ENCODE measurements at regions not wholly inside any gene's neighbourhood (a gene's known extent, or its start where the extent isn't known, plus 50 kb on each side); places are given as distances from the start of the nearest gene placed in this dataset.

DNA sequence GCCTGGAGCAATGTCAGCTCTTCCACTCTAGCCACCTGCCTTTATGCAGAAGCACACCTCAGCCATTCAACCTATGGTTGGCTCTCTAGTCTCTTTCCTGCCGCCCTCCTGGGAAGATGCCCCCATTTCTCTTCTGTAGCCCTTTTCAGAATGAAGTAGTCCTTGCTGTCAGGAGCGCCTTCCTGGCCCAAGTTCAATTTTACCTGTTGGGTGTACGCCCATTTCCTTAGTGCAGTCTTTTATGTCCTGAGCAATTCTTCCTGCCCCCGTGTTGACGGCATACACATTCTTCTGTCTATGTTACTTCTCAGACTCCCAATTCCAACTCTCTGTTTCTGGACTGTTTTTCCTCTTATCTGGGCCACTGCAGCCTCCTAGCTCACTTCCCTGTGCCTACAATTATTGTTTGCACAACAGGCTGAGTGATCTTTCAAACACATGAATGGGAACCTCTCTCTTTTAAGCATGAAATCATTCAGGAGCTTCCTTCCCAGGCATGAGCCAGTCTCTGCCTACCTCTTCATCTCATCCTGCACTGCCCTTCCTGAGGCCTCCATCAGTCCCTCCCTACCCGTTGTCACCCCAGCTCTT, 389.2 kb downstream of the CD83 start:
- WGBS, 3 donors: 93 to 94% (median 94%) methylated on average over 6 of the region's 6 CpGs
- TF ChIP-seq, protein P1, sequence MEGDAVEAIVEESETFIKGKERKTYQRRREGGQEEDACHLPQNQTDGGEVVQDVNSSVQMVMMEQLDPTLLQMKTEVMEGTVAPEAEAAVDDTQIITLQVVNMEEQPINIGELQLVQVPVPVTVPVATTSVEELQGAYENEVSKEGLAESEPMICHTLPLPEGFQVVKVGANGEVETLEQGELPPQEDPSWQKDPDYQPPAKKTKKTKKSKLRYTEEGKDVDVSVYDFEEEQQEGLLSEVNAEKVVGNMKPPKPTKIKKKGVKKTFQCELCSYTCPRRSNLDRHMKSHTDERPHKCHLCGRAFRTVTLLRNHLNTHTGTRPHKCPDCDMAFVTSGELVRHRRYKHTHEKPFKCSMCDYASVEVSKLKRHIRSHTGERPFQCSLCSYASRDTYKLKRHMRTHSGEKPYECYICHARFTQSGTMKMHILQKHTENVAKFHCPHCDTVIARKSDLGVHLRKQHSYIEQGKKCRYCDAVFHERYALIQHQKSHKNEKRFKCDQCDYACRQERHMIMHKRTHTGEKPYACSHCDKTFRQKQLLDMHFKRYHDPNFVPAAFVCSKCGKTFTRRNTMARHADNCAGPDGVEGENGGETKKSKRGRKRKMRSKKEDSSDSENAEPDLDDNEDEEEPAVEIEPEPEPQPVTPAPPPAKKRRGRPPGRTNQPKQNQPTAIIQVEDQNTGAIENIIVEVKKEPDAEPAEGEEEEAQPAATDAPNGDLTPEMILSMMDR (IDR thresholded peaks at IDR 0.05): no peak
- no peak for TF ChIP-seq EP300 (IDR thresholded peaks at IDR 0.05)
- H3K36me3 ChIP-seq: no peaks in the 10 kb centered on the region
- no peak for DNase-seq
- no peaks in the 10 kb centered on the region for H3K9me3 ChIP-seq
- H3K4me1 ChIP-seq (ENCODE audit: insufficient read depth): no peaks in the 10 kb centered on the region
- H3K27me3 ChIP-seq: no peaks in the 10 kb centered on the region
- H3K4me3 ChIP-seq: no peak overlapping the region
- intact Hi-C loops (cut with DNase I): no loop called here
- no peak overlapping the region for H3K27ac ChIP-seq

DNA sequence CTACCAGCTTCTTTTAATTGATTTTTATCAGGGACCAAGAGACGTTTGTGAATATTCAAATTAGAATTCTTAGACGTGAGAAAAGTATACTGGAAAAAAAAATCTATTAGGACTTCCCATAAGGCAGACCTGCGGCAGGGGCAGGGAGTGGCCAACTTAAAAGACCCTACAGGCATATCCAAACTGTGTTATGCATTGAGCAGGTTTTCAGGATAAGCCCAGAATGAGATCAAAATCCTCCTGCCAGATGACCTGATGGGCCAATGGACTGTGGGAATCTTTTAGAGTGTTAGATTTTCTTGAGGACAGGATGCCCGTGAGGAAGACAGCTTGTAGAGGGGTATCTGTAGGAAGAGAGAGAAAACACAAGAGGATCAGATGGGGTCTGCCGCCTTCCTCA, 391.5 kb downstream of the CD83 start:
- Histone ChIP-seq H3K9me3 (no peaks in the 10 kb centered on the region), H3K4me3 (no peak overlapping the region), H3K27ac (no peak overlapping the region), H3K4me1 (ENCODE audit: insufficient read depth) (no peaks in the 10 kb centered on the region), H3K36me3 (no peaks in the 10 kb centered on the region), H3K27me3 (no peaks in the 10 kb centered on the region)
- TF ChIP-seq, protein P1 (IDR thresholded peaks at IDR 0.05): no peak
- TF ChIP-seq EP300 (IDR thresholded peaks at IDR 0.05) (no peak), POLR2A (IDR thresholded peaks at IDR 0.05) (no peak)
- 84 to 90% (median 88%) methylated on average over 5 of the region's 5 CpGs for WGBS, 3 donors
- intact Hi-C loops (cut with DNase I): no loop called here
- DNase-seq: no peak

DNA sequence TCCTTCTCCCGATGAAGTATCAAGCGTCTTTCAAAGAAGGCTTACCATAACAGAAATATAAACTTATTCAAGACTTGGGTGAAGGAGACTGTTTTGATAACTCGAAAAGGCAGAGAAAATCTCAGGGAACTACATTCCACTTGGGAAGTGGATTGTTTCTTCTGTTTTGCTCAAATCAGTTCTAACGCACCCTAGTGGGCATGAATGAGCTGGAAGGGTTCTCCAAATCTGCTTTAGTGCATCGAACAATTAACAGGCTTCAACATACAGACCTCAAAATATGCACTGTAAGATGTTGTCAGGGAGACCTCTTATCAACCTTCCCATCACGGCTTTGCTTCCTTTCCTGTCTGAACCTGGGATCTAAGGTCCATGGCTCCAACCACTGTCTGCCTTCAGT, 392.5 kb downstream of the CD83 start:
- DNase-seq: no peak
- Histone ChIP-seq H3K36me3 (no peaks in the 10 kb centered on the region), H3K27me3 (no peaks in the 10 kb centered on the region), H3K9me3 (no peaks in the 10 kb centered on the region), H3K4me1 (ENCODE audit: insufficient read depth) (no peaks in the 10 kb centered on the region), H3K27ac (no peak overlapping the region), H3K4me3 (no peak overlapping the region)
- TF ChIP-seq, protein P1 (IDR thresholded peaks at IDR 0.05): no peak
- no peak for TF ChIP-seq EP300 (IDR thresholded peaks at IDR 0.05)
- TF ChIP-seq POLR2A (IDR thresholded peaks at IDR 0.05): no peak
- 87 to 91% (median 90%) methylated on average over 6 of the region's 6 CpGs for WGBS, 3 donors
- intact Hi-C loops (cut with DNase I): no loop called here

GRCh38 chr6:14511061-14511586, 393.6 kb downstream of the CD83 start:
- 74 to 79% (median 76%) methylated on average over 2 of the region's 2 CpGs for WGBS, 3 donors
- TF ChIP-seq EP300 (IDR thresholded peaks at IDR 0.05): no peak
- TF ChIP-seq POLR2A (IDR thresholded peaks at IDR 0.05): no peak
- TF ChIP-seq, protein P1 (IDR thresholded peaks at IDR 0.05): no peak

More at GRCh38 chr6:14511061-14511586, 393.6 kb downstream of the CD83 start:
- H3K27ac ChIP-seq: no peak overlapping the region
- no peak for DNase-seq
- no peaks in the 10 kb centered on the region for H3K9me3 ChIP-seq
- H3K4me1 ChIP-seq (ENCODE audit: insufficient read depth): no peaks in the 10 kb centered on the region
- no peak overlapping the region for H3K4me3 ChIP-seq
- intact Hi-C loops (cut with DNase I): no loop called here
- no peaks in the 10 kb centered on the region for H3K27me3 ChIP-seq
- no peaks in the 10 kb centered on the region for H3K36me3 ChIP-seq
